ENCODE measurements at regions not wholly inside any gene's neighbourhood (a gene's known extent, or its start where the extent isn't known, plus 50 kb on each side); places are given as distances from the start of the nearest gene placed in this dataset.

DNA sequence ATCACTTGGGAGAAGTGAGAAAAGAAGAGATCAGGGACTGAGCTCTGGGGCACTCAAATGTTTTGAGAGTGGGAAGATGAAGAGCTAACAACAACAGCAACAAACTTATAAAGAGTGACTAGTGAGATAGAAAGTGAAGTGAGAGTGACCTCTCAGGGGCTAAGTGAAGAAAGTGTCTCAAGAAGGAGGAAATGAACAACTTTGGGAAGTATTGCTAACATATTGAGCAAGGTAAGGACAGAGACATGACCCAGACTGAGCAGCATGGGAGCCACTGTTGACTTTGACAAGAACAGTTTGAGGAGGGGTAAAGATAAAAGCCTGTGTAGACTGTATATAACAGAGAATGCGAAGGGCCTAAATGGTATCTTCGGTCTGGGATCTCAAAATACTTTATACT lies 155.1 kb upstream of the BTG1 start:
- no peak for DNase-seq (ENCODE audit: low spot score)

DNA sequence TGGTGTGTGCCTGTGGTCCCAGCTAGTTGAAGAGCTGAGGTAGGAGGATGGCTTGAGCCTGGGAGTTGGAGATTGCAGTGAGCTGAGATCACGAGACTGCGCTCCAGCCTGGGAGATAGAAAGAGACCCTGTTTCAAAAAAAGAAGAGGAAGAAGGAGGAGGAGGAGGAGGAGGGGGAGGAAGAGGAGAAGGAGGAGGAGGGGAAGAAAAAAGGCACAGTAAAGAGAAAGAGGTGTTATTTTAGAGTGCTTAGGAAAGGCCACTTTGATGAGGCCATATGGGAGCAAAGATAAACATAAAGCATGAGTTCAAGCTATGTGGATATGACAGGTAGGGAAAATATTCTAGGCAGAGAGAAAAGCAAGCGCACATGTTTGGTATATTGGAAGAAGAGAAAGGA lies 154.1 kb upstream of the BTG1 start:
- DNase-seq (ENCODE audit: low spot score): no peak

DNA sequence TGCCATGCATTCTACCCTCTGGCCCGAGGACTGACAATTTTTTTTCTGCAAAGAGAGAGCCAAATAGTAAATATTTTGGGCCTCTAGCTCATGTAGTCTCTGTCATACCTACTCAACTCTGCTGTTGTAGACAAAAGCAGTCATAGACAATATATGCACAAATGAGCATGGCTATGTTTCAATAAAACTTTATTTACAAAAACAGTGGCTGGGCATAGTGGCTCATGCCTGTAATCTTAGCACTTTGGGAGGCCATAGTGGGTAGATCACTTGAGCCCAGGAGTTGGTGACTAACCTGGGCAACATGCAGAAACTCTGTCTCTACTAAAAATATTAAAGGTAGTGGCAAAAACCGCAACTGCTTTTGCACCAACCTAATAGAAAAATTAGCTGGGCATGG lies 153.7 kb upstream of the BTG1 start:
- no peak for DNase-seq (ENCODE audit: low spot score)

DNA sequence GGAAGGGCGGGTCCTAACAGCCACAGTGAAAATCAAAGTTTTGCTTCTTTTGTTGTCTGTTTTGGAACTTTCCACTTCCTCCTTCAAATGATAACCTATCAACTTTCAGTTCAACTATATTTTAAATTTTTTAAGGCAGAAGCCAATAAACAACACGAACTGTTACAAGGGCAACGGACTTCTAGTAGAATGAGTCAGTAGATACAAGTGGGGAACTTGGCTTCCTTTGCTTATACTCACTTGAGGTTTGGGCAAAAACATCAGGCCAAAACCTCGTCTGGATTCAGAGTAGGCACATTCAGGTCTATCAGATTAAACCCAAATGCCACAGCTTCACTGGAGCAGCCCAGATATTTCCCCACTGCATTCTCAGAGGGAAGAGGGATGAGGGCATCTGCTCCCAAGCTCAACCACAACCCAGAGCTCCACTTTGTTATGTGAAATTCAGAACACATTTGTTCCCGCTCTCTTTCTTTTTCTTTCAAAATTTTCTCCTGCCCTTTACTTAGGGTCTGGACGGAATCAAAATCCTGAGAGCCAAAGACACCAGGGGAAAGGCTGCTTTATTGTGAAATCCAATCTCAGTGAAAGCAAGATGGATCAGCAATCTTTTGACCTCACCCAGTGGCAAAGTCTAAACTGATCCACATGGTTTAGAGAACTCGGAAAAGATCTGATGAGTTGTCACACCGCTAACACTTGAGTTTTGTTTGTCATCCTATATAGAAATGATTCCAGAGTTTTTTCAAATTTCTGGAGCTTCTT lies 152.5 kb upstream of the BTG1 start:
- DNase-seq (ENCODE audit: low spot score): no peak

DNA sequence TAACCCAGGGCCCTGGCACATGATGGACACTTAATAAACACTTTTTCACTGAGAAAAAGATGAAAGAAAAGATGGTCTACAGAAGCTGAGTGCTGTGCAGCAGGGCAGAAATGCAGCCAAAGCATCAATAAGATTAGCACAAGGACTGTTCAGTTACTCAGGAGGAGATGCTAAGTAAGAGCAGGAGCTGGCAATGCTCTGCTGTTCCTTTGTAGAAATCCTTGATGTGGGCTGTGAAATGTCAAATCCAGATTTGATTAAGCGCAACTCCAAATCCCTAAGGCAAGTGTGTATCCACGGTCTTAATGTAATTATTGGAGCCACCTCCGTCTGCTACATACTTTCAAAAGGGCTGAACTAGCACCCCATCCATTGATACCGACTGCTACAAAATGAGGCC lies 151.8 kb upstream of the BTG1 start:
- DNase-seq (ENCODE audit: low spot score): peak; percentile 33

DNA sequence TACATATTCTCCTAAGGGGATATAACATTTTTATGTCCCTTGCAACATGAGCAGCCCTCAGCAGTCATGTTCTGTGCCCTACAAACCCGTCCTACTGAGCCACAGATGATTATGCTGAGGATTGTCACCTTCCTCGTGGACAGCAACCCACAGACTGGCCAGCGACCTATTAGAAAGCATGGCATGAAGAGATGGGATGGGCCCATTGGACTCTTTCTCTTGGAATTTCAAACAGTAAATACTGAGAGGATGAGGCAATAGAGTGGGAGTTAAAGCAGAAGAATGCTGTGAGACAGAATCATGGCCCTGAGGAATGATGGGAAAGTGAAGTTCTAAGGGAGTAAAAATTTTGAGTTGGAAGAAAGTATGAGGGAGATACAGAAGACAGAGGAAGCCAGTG lies 149.9 kb upstream of the BTG1 start:
- no peak for DNase-seq (ENCODE audit: low spot score)

DNA sequence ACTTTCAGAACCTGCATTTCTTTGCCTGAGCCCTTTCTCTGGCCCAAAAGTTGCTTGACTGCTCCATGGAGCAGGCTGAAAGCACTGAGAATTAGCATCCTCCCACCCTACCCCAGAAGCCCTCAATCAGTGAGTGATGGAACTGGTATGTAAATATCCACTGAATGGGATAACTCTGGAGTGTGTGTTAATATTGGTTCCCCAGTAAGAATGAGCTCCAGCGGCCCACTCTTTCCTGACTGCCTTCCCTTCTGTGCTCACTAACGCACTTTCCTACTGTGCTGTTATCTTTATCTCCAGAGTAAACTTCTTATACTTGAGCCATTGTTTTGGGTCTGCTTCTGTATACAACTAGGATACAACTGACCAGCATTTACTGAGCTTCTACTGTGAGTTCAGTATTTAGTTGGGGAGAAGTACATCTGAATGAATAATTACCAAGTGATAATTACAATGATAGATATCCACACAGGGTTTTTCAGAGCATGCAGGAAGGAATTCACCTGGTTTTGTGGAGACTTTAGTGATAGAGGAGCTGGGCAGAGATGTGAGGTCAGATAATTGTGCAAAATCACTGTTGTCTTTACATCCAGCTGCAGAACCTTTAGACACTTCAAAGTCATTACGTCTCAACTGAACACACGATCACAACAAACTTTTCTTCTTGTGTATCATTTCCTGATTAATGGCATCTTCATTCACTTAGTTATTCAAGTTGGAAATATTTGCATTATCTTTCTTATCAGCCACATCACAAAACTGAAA lies 149.2 kb upstream of the BTG1 start:
- DNase-seq (ENCODE audit: low spot score): no peak

DNA sequence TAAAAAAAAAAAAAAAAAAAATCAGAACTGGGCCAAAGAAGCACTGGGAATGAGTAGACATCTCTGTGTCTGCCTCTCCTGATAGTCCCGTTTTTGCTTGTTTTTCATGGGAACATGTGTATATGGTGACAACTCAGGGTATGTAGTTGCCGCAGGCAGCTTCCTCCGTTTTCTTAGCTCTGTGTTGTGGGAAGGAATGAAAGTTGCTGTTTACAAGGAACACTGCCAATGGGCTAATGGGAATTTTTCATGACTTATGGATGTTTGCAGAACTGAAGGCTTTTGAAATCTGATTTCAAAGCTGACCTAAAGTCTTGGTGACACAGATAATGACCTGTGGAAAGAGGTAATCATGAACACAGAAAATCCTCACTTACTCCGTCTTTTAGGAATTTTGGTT lies 146.4 kb upstream of the BTG1 start:
- DNase-seq (ENCODE audit: low spot score): no peak

DNA sequence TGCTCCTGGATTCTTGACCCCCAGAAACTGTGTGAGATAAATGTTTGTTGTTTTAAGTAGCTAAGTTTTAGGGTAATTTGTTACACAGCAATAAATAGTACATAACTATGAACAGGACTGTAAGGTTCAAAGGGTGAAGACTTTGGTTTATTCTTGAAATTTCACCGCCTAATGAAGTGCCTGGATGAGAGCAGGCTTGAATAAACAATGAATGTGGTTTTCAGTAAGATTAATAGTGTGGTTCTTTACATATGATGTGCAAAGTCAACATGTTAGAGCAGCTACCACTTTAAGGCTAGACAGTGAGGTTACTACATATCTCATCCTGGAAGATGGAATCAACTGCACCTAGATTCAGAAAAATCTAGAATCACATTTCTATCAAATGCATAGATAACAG lies 145.2 kb upstream of the BTG1 start:
- DNase-seq (ENCODE audit: low spot score): no peak

DNA sequence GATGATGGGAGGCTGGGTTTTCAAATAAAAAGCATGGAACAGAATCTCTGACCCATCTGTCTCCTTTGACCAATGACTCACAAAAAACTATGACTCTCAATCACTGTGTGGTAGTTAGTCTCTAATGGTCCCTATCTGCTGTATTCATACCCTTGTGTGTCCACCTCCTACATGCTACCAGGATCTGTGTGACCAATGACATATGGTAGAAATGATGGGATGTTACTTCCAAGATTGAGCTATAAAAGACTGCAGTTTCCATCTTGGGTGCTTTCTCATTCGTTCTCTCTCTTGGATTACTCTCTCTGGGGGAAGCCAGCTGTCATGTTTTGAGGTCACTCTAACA lies 144.7 kb upstream of the BTG1 start:
- DNase-seq (ENCODE audit: low spot score): no peak

DNA sequence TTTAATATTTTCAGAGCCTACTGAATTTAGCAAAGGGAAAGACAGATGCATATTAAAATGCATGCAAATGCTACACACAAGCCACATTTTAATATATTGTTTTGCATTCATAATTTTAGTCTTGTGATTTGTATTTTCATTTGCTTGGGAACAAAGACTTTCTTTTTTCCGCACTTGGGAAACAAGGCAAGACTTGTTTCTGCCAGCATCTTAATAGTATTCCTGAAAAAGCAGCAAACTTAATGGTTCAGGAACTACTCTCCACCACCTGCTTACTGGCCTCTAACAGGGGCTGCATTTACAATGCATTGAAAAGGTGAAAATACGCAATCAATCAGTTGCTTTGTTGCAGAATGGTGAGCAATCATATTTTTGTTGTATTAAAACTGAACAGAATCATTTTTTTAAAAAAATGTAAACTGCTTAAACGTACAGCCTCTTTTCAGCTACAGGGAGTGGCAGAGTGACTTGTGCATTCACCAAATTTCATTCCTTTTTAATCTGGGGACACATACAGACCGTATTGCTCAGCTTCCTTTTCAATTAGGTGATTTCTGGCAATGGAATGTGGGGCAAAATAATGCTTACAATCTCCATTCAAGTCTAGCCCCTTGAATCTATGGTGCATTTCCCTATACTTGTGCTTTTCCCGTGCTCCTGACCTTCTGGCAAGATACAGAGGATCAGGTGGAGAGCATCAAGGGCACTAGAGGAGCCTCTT lies 144.1 kb upstream of the BTG1 start:
- DNase-seq (ENCODE audit: low spot score): no peak

DNA sequence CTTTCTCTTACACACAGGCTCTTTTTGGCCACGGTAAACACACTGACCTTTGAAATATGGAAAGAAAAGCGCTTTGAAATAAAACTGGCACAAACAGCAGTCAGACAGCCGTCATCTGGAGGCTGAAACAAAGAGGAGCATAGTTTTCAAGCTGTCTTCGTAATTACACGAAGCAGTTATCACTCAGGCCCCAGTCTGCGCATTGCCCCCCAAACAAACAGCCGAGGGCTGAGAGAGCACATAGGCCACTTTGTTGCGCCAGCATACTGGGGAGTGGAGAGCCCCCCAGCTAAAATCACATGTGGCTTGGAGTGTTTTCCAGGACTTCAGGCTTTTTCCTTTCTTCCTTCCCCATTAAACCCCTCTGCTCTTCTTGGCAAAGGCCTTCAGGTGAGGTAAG lies 142.9 kb upstream of the BTG1 start:
- no peak for DNase-seq (ENCODE audit: low spot score)

DNA sequence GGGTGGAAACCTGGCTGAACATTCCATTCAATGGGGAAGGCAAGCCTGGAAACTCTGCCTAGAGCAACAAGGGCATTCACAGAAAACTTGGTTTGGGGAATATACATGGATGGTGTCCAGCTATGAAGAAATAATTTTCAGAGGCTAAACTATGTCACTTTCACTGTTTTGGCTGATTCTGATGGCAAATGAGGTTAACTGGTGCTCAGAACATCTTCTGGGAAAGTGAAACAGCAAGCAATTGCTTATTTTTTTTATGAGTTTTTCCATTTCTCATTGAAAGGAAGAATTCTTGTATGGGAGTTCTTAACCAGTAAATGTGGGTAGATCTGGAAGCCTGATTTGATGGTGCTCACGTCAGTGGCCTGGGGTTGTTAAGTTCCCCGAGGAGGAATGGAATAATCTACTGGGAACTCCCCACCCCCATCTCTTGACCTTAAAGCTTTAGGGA lies 132.8 kb upstream of the BTG1 start:
- DNase-seq (ENCODE audit: low spot score): no peak

DNA sequence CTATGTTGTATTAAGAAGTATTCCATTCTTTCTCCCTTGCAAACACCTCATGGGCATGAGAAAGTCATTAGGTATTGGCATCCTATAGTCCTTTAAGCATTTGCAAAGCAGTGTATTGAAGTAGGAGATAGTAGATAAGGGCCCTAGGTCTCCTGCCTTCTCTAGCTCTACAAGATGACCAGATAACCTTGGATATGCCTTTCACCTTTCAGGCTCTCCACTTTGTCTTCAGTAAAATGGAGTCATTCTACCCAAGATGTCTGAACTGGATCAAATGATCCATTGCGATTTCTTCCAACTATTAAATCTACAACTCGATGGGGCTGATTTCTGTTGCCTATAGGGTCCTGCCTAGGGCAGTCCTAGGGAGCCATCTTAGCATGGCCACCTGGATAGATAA lies 132.1 kb upstream of the BTG1 start:
- no peak for DNase-seq (ENCODE audit: low spot score)

DNA sequence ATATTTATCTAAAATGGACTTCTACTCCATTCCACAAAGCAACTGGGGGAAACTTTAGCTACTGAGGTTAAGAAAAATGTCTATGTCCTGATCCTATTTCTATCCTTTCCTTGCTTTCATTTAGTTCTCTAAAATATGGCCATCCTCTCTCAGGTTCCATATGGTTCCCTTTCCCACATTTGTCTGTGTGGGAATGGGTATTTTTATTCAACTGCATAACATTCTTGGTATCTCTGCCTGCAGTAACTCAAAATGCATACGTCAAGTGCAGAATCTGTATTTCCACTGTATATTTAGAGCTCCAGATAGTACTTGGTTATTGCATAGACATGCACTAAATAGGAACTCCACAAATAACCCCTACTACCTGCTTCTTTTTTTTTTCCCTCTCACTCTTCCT lies 130.6 kb upstream of the BTG1 start:
- DNase-seq (ENCODE audit: low spot score): no peak

DNA sequence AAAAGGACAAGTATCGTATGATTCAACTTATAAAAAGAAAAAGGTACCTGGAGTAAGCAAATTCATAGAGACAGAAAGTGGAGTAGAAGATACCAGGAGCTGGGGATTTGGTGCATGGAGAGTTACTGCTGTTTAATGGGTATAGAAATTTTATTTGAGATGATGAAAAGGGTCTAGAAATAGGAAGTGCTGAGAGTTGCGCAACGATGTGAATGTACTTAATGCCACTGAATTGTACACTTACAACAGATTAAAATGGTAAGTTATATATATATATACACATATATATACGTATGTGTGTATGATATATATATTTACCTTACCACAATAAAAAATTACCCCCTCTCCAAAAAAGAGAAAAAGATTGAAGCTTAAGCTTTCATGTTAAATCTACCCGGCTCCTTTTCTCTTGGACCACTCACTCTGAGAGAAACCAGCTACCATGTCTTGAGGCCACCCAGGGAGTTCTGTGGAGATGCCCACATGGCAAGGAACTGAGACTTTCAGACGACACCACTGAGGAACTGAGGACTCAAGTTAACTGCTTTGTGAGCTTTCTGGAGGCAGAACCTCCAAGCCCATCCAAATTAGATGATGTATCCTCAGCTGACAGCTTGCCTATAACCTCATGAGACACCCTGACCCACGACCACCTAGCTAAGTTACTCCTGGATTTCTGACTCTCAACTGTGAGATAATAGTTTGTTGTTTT lies 130.0 kb upstream of the BTG1 start:
- DNase-seq (ENCODE audit: low spot score): no peak

DNA sequence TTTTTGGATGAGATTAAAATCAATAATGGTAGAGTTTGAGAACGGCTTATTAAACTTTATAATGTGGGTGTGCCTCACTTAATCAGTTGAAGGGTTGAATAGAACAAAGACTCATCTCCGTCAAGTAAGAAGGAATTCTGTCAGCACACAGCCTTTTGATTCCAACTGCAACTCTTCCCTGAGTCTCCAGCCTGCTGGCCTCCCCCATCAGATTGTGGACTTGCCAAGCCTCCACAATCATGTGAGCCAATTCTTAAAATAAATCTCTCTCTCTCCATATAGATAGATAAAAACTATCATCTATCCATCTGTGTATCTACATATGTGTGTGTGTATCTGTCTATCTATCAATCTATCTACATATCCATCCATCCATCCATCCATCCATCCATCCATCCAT lies 127.4 kb upstream of the BTG1 start:
- DNase-seq (ENCODE audit: low spot score): no peak

DNA sequence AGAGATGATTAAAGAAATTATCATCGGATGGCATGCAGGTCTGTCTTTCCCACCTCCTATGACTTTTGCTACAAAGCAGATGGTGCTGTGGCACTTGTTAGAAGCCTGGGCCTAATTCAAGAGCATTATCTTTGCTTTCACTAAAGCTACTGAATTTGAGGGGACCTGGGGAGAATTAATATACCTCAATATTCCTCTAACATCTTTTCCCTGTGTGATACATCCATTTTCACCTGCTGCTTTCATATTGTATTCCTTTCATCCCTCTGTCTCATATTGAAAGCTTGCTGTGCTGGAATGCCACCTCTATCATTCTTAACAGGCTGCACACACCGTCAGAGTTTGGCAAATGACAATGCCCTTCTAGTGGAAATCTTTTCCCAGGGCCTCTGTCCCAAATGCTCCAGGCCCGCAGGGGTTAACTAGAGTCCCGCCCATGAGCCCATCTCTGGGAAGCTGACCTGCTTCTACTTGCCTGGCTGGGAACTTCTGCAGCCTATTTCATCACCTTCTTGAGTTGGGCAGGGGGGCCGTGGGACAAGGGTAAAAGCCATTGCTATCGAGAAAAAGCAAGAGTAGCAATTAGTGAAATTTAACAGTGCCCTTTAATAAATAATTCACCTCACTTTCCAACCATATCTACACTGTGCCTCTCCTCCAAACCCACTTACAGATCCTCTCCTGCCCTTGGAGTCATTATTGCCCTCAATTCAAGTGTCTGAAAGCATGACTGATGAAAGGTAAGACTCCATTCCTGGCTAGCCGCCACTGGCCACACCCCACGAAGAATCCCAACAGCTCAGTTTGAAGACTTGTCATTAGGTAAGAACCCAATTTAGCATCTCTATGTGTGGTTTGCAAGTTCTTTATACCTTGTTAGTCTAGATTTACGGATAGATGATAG lies 126.7 kb upstream of the BTG1 start:
- DNase-seq (ENCODE audit: low spot score): no peak

DNA sequence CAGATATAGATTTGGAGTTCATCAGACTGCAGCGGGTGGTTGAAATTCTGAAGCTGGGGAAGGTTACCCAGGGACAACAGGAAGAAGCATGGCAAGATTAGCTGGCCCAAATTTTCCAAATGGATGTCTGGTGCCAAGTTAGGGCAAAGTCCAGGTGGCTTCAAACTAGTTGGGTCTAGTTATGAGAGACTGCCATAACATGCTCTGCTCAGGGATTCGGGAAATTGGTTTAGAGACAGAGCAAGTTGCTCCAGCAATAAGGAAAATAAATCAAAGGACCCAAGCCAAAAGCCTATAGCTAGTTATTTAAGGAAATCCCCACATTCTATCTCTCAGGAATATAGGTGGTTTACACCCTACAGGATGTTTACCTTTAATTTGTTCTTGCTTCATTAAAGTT lies 125.7 kb upstream of the BTG1 start:
- no peak for DNase-seq (ENCODE audit: low spot score)

DNA sequence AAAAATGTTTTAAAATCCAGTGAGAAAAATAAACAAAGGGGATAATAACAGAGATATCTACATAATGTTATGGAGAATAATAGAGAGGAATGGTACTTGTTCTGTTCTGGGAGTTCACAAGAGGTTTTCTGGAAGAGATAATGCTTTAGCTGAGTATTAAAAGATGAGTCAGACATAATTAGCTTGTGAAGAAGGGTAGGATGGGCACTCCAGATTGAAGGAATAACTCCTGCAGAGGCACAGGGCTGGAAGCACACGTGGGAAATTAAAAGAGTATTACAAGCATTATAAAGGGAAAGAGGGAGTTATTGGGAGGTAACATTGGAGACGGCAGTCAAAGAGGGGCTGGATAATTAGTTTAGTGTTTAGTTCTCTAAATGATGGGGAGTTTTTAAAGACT lies 124.9 kb upstream of the BTG1 start:
- DNase-seq (ENCODE audit: low spot score): no peak

DNA sequence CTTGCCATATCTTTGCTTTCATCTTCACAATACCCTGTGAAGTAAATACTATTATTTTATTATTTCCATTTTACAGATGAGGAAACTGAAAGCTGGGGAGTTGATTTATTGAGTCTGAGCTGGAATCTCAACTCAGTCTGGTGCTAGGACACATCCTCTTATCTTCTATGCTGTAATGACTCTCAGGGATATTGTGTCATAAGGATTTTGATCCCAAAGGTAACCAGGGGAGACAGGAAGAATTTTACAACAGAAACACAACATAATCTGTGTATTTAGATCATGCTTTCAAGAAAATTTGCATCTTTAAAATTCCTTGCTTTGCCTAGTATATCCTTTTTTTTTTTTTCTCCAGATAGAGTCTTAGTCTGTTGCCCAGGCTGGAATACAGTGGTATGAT lies 123.3 kb upstream of the BTG1 start:
- DNase-seq (ENCODE audit: low spot score): no peak

DNA sequence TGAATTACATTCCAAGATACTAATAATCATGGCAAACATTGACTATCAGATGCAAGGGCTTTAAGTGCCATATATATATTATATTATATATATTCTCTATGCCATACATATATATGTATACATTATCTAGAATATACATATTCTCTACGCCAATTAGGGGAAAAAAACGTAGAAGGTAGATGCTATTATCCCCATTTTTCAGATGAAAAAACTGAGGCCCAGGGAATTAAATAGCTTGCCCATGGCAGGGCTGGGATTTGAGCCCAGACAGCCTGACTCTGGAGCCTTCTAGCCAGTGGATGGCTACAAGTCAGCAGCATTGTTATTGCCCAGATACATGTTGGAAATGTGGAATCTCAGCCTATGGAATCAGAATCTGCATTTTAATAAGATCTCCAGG lies 116.0 kb upstream of the BTG1 start:
- no peak for DNase-seq (ENCODE audit: low spot score)
